ENCODE measurements at regions not wholly inside any gene's neighbourhood (a gene's known extent, or its start where the extent isn't known, plus 50 kb on each side); places are given as distances from the start of the nearest gene placed in this dataset.
"Not testable (repeated sequence)": the region's sequence is repeated elsewhere in the genome, so short reads cannot be mapped to it uniquely, and the experiment has no call there.

DNA sequence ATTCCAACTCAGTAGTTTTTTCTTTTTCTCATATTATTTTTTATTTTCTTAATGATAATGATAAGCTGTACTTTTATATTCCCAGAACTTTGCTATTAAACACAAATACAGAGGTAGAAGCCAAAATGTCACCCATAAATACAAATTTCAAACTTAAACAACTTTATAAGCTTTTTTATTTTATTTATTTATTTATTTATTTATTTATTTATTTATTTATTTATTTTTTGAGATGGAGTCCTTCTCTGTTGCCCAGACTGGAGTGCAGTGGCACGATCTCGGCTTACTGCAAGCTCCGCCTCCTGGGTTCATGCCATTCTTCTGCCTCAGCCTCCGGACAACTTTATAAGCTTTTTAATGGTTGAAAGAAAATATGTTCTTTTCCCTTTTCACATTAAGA is 243.3 kb downstream of the RAP2B start:
- H3K27me3 ChIP-seq (ENCODE audit: control insufficient read depth in 3 of 3, insufficient read depth in 3 of 3, low read depth in 1 of 3, low read length in 3 of 3); H4K91ac ChIP-seq (ENCODE audit: low read depth, low read length, poor library complexity); DNase-seq (ENCODE audit: low spot score); H3K36me3 ChIP-seq (replicated peaks in 1 of 2; ENCODE audit: control insufficient read depth in 2 of 2, insufficient read depth in 2 of 2, low read length in 2 of 2); H2BK15ac ChIP-seq (ENCODE audit: low read length); H3K4me1 ChIP-seq (ENCODE audit: control insufficient read depth in 2 of 2, insufficient read depth in 1 of 2, low read depth in 1 of 2, low read length in 2 of 2); H3K14ac ChIP-seq (ENCODE audit: low read length); H3K4ac ChIP-seq (ENCODE audit: low read length); H3K18ac ChIP-seq (ENCODE audit: low read length); H3K9ac ChIP-seq (ENCODE audit: low read depth, low read length, poor library complexity); H3K9me3 ChIP-seq (replicated peaks in 1 of 2; ENCODE audit: control insufficient read depth in 2 of 2, insufficient read depth in 1 of 2, low read depth in 1 of 2, low read length in 2 of 2); H3K79me1 ChIP-seq (ENCODE audit: low read depth, low read length); H3K4me2 ChIP-seq (ENCODE audit: insufficient read depth, low read length, poor library complexity, severe bottlenecking); H3K4me3 ChIP-seq (ENCODE audit: low read length in 2 of 2); H3K27ac ChIP-seq (replicated peaks; ENCODE audit: low read length); H3K23ac ChIP-seq (ENCODE audit: low read depth, low read length, poor library complexity); H2AFZ ChIP-seq (ENCODE audit: low read length); H2BK12ac ChIP-seq (ENCODE audit: low read length); H2BK120ac ChIP-seq (ENCODE audit: low read depth, low read length); H2AK5ac ChIP-seq (ENCODE audit: low read depth, low read length); H2BK5ac ChIP-seq (ENCODE audit: low read length); H4K8ac ChIP-seq (ENCODE audit: low read depth, low read length): not testable (repeated sequence)
- WGBS, 2 donors (ENCODE audit: extremely low coverage in 2 of 2, insufficient read length in 2 of 2, insufficient replicate concordance in 1 of 2), result no CpG with 5 or more reads among the region's 4 CpGs

DNA sequence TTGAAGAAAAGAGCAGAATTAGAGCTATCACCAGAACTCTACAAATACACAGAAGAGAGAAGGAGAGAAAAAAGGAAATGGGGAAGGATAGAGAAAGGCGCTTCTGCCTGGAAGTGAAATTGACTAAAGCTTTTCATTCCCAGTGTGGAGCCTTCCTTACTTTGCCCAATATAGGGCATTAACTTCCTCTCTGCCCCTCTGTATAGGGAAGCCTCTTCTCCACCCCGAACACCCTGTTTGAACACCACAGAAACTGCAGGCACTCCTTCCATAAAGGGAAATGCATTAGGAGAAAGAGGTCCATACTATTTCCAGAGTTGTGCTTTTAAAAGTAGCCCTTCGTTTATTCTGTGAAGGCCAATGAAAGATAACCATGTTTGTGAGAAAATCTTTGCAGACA is 248.5 kb downstream of the RAP2B start:
- no peak overlapping the region for H2AFZ ChIP-seq (ENCODE audit: low read length)
- no peak overlapping the region for H3K4me2 ChIP-seq (ENCODE audit: insufficient read depth, low read length, poor library complexity, severe bottlenecking)
- no peak overlapping the region for H3K14ac ChIP-seq (ENCODE audit: low read length)
- no peak overlapping the region for H2BK15ac ChIP-seq (ENCODE audit: low read length)
- no peak overlapping the region for H3K18ac ChIP-seq (ENCODE audit: low read length)
- H3K4ac ChIP-seq (ENCODE audit: low read length), result no peak overlapping the region
- no peaks in the 10 kb centered on the region for H3K36me3 ChIP-seq (replicated peaks in 1 of 2; ENCODE audit: control insufficient read depth in 2 of 2, insufficient read depth in 2 of 2, low read length in 2 of 2)
- no peaks in the 10 kb centered on the region for H3K79me1 ChIP-seq (ENCODE audit: low read depth, low read length)
- no peak overlapping the region for H4K8ac ChIP-seq (ENCODE audit: low read depth, low read length)
- H3K4me3 ChIP-seq (ENCODE audit: low read length in 2 of 2), result no peak overlapping the region
- no peak overlapping the region for H3K9ac ChIP-seq (ENCODE audit: low read depth, low read length, poor library complexity)
- DNase-seq (ENCODE audit: low spot score), result no peak
- no peak overlapping the region for H2BK120ac ChIP-seq (ENCODE audit: low read depth, low read length)
- no peaks in the 10 kb centered on the region for H3K4me1 ChIP-seq (ENCODE audit: control insufficient read depth in 2 of 2, insufficient read depth in 1 of 2, low read depth in 1 of 2, low read length in 2 of 2)
- H4K91ac ChIP-seq (ENCODE audit: low read depth, low read length, poor library complexity), result no peak overlapping the region
- H3K27me3 ChIP-seq (ENCODE audit: control insufficient read depth in 3 of 3, insufficient read depth in 3 of 3, low read depth in 1 of 3, low read length in 3 of 3), result no peaks in the 10 kb centered on the region
- no peak overlapping the region for H3K27ac ChIP-seq (replicated peaks; ENCODE audit: low read length)
- H3K9me3 ChIP-seq (replicated peaks in 1 of 2; ENCODE audit: control insufficient read depth in 2 of 2, insufficient read depth in 1 of 2, low read depth in 1 of 2, low read length in 2 of 2), result no peaks in the 10 kb centered on the region
- no peak overlapping the region for H2BK5ac ChIP-seq (ENCODE audit: low read length)
- WGBS, 2 donors (ENCODE audit: extremely low coverage in 2 of 2, insufficient read length in 2 of 2, insufficient replicate concordance in 1 of 2), result no CpG with 5 or more reads among the region's 3 CpGs
- no peak overlapping the region for H2AK5ac ChIP-seq (ENCODE audit: low read depth, low read length)
- no peak overlapping the region for H2BK12ac ChIP-seq (ENCODE audit: low read length)
- no peak overlapping the region for H3K23ac ChIP-seq (ENCODE audit: low read depth, low read length, poor library complexity)

DNA sequence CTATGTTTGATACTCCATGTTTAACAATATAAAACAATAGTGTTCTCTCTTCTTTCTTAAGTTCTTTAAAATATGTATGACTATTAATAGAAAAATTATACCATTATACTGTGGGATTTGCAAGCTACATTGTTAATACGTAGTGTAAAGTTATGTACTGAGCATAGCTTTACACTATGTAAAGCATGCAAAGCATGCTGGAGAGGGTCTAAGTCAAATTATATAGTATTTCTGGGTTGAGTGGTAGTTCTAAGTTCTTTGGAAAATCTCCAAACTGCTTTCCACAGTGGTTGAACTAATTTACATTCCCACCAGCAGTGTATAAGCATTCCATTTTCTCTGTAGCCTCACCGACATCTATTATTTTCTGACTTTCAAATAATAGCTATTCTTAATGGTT is 253.0 kb downstream of the RAP2B start:
- WGBS, 2 donors (ENCODE audit: extremely low coverage in 2 of 2, insufficient read length in 2 of 2, insufficient replicate concordance in 1 of 2), result no CpG with 5 or more reads among the region's 2 CpGs
- Histone ChIP-seq H3K4ac (ENCODE audit: low read length) (no peak overlapping the region), H3K36me3 (replicated peaks in 1 of 2; ENCODE audit: control insufficient read depth in 2 of 2, insufficient read depth in 2 of 2, low read length in 2 of 2) (no peaks in the 10 kb centered on the region)

DNA sequence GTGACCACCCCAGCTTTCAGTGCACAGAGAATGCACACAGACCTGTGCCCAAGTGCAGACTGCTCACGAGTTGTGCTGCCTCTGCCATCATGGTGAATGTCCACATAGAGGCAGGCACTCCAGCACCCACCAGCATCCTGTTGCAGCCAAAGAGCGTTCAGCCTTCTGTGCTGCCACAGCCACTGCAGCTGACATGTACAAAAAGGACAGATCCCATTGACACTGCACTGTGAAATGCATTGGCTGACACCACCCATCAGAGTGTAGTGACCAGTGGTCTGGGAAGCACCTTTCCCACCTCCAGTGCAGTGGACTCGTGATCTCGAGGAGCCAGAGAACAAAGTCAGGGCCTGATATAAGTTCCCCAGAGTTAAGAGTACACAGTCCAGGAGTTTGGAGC is 260.3 kb downstream of the RAP2B start:
- no peak overlapping the region for H3K9ac ChIP-seq (ENCODE audit: low read depth, low read length, poor library complexity)
- H3K14ac ChIP-seq (ENCODE audit: low read length), result peak overlapping the region; percentile 78
- H3K36me3 ChIP-seq (replicated peaks in 1 of 2; ENCODE audit: control insufficient read depth in 2 of 2, insufficient read depth in 2 of 2, low read length in 2 of 2), result no peaks in the 10 kb centered on the region
- WGBS, 2 donors (ENCODE audit: extremely low coverage in 2 of 2, insufficient read length in 2 of 2, insufficient replicate concordance in 1 of 2), result no CpG with 5 or more reads among the region's 4 CpGs
- no peak overlapping the region for H3K18ac ChIP-seq (ENCODE audit: low read length)
- no peaks in the 10 kb centered on the region for H3K4me1 ChIP-seq (ENCODE audit: control insufficient read depth in 2 of 2, insufficient read depth in 1 of 2, low read depth in 1 of 2, low read length in 2 of 2)
- H2BK12ac ChIP-seq (ENCODE audit: low read length), result no peak overlapping the region
- no peak overlapping the region for H3K27ac ChIP-seq (replicated peaks; ENCODE audit: low read length)
- H3K4me3 ChIP-seq (ENCODE audit: low read length in 2 of 2), result peak overlapping the region in 1 of 2 donors; percentile 46
- no peak overlapping the region for H2BK5ac ChIP-seq (ENCODE audit: low read length)
- H2BK120ac ChIP-seq (ENCODE audit: low read depth, low read length), result no peak overlapping the region
- no peak overlapping the region for H3K4me2 ChIP-seq (ENCODE audit: insufficient read depth, low read length, poor library complexity, severe bottlenecking)
- H4K8ac ChIP-seq (ENCODE audit: low read depth, low read length), result no peak overlapping the region
- H2AK5ac ChIP-seq (ENCODE audit: low read depth, low read length), result no peak overlapping the region
- H3K23ac ChIP-seq (ENCODE audit: low read depth, low read length, poor library complexity), result peak overlapping the region; percentile 15
- peak overlapping the region; percentile 26 for H4K91ac ChIP-seq (ENCODE audit: low read depth, low read length, poor library complexity)
- H3K79me1 ChIP-seq (ENCODE audit: low read depth, low read length), result peaks cover 2% of the 10 kb centered on the region
- H3K27me3 ChIP-seq (ENCODE audit: control insufficient read depth in 3 of 3, insufficient read depth in 3 of 3, low read depth in 1 of 3, low read length in 3 of 3), result no peaks in the 10 kb centered on the region
- no peak overlapping the region for H3K4ac ChIP-seq (ENCODE audit: low read length)
- peaks cover 0 to 9% of the 10 kb centered on the region in 2 donors for H3K9me3 ChIP-seq (replicated peaks in 1 of 2; ENCODE audit: control insufficient read depth in 2 of 2, insufficient read depth in 1 of 2, low read depth in 1 of 2, low read length in 2 of 2)
- no peak overlapping the region for H2BK15ac ChIP-seq (ENCODE audit: low read length)
- DNase-seq (ENCODE audit: low spot score), result no peak
- no peak overlapping the region for H2AFZ ChIP-seq (ENCODE audit: low read length)

More for the DNA sequence above, 253.0 kb downstream of the RAP2B start:
- Histone ChIP-seq H3K4me3 (ENCODE audit: low read length in 2 of 2) (no peak overlapping the region), H3K9me3 (replicated peaks in 1 of 2; ENCODE audit: control insufficient read depth in 2 of 2, insufficient read depth in 1 of 2, low read depth in 1 of 2, low read length in 2 of 2) (peaks cover 0 to 2% of the 10 kb centered on the region in 2 donors), H3K27me3 (ENCODE audit: control insufficient read depth in 3 of 3, insufficient read depth in 3 of 3, low read depth in 1 of 3, low read length in 3 of 3) (no peaks in the 10 kb centered on the region), H2AK5ac (ENCODE audit: low read depth, low read length) (no peak overlapping the region), H2BK120ac (ENCODE audit: low read depth, low read length) (no peak overlapping the region), H4K91ac (ENCODE audit: low read depth, low read length, poor library complexity) (no peak overlapping the region), H3K14ac (ENCODE audit: low read length) (no peak overlapping the region), H3K23ac (ENCODE audit: low read depth, low read length, poor library complexity) (no peak overlapping the region), H2BK5ac (ENCODE audit: low read length) (no peak overlapping the region), H4K8ac (ENCODE audit: low read depth, low read length) (no peak overlapping the region), H3K79me1 (ENCODE audit: low read depth, low read length) (no peaks in the 10 kb centered on the region), H2BK15ac (ENCODE audit: low read length) (no peak overlapping the region), H3K27ac (replicated peaks; ENCODE audit: low read length) (no peak overlapping the region), H3K4me1 (ENCODE audit: control insufficient read depth in 2 of 2, insufficient read depth in 1 of 2, low read depth in 1 of 2, low read length in 2 of 2) (no peaks in the 10 kb centered on the region), H3K4me2 (ENCODE audit: insufficient read depth, low read length, poor library complexity, severe bottlenecking) (no peak overlapping the region), H2AFZ (ENCODE audit: low read length) (no peak overlapping the region), H3K18ac (ENCODE audit: low read length) (no peak overlapping the region), H2BK12ac (ENCODE audit: low read length) (no peak overlapping the region), H3K9ac (ENCODE audit: low read depth, low read length, poor library complexity) (no peak overlapping the region)
- no peak for DNase-seq (ENCODE audit: low spot score)
